ENCODE measurements at regions not wholly inside any gene's neighbourhood (a gene's known extent, or its start where the extent isn't known, plus 50 kb on each side); places are given as distances from the start of the nearest gene placed in this dataset.

- TF ChIP-seq, protein P1, sequence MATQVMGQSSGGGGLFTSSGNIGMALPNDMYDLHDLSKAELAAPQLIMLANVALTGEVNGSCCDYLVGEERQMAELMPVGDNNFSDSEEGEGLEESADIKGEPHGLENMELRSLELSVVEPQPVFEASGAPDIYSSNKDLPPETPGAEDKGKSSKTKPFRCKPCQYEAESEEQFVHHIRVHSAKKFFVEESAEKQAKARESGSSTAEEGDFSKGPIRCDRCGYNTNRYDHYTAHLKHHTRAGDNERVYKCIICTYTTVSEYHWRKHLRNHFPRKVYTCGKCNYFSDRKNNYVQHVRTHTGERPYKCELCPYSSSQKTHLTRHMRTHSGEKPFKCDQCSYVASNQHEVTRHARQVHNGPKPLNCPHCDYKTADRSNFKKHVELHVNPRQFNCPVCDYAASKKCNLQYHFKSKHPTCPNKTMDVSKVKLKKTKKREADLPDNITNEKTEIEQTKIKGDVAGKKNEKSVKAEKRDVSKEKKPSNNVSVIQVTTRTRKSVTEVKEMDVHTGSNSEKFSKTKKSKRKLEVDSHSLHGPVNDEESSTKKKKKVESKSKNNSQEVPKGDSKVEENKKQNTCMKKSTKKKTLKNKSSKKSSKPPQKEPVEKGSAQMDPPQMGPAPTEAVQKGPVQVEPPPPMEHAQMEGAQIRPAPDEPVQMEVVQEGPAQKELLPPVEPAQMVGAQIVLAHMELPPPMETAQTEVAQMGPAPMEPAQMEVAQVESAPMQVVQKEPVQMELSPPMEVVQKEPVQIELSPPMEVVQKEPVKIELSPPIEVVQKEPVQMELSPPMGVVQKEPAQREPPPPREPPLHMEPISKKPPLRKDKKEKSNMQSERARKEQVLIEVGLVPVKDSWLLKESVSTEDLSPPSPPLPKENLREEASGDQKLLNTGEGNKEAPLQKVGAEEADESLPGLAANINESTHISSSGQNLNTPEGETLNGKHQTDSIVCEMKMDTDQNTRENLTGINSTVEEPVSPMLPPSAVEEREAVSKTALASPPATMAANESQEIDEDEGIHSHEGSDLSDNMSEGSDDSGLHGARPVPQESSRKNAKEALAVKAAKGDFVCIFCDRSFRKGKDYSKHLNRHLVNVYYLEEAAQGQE (IDR thresholded peaks at IDR 0.05; ENCODE audit: insufficient replicate concordance, low read depth) = no peak
- no peak for TF ChIP-seq POLR2AphosphoS5 (IDR thresholded peaks at IDR 0.05; ENCODE audit: low read depth)
- TF ChIP-seq CTCF (IDR thresholded peaks at IDR 0.05; ENCODE audit: insufficient read depth, low read length) = no peak
- no peak for TF ChIP-seq GABPA (IDR thresholded peaks at IDR 0.05; ENCODE audit: low read depth)
- no peak for TF ChIP-seq SPI1 (IDR thresholded peaks at IDR 0.05; ENCODE audit: borderline replicate concordance, low read depth)
Observed at GRCh38 chr7:142681314-142682092, 67.8 kb upstream of the PRSS1 start.
